ENCODE measurements at regions not wholly inside any gene's neighbourhood (a gene's known extent, or its start where the extent isn't known, plus 50 kb on each side); places are given as distances from the start of the nearest gene placed in this dataset.

GRCh38 chr2:550860-551567, 126.2 kb downstream of the TMEM18 start:
- no peak for DNase-seq (ENCODE audit: low read depth in 2 of 2)

- no peak for DNase-seq (ENCODE audit: low read depth in 2 of 2)
These were observed 131.2 kb downstream of the TMEM18 start for GRCh38 chr2:545711-546650.

- no peak for DNase-seq (ENCODE audit: low read depth in 2 of 2)
These were observed 132.0 kb downstream of the TMEM18 start for GRCh38 chr2:545228-545627.

- DNase-seq (ENCODE audit: low read depth in 2 of 2), result no peak
These were observed 138.6 kb downstream of the TMEM18 start for GRCh38 chr2:538646-539045.

- no peak for DNase-seq (ENCODE audit: low read depth in 2 of 2)
These were observed 142.0 kb downstream of the TMEM18 start for GRCh38 chr2:535222-535621.

- no peak for DNase-seq (ENCODE audit: low read depth in 2 of 2)
These were observed 147.4 kb downstream of the TMEM18 start for GRCh38 chr2:529852-530251.

- DNase-seq (ENCODE audit: low read depth in 2 of 2), result no peak
These were observed 147.8 kb downstream of the TMEM18 start for GRCh38 chr2:529424-529823.

GRCh38 chr2:527581-527980, 149.6 kb downstream of the TMEM18 start:
- DNase-seq (ENCODE audit: low read depth in 2 of 2), result no peak

- DNase-seq (ENCODE audit: low read depth in 2 of 2), result no peak
These were observed 150.3 kb downstream of the TMEM18 start for GRCh38 chr2:526918-527317.

- DNase-seq (ENCODE audit: low read depth in 2 of 2), result no peak
These were observed 151.6 kb downstream of the TMEM18 start for GRCh38 chr2:525611-526010.

- no peak for DNase-seq (ENCODE audit: low read depth in 2 of 2)
These were observed 152.2 kb downstream of the TMEM18 start for GRCh38 chr2:525021-525420.

GRCh38 chr2:524442-524841, 152.8 kb downstream of the TMEM18 start:
- no peak for DNase-seq (ENCODE audit: low read depth in 2 of 2)

- no peak for DNase-seq (ENCODE audit: low read depth in 2 of 2)
These were observed 153.4 kb downstream of the TMEM18 start for GRCh38 chr2:523698-524270.

- no peak for DNase-seq (ENCODE audit: low read depth in 2 of 2)
These were observed 154.4 kb downstream of the TMEM18 start for GRCh38 chr2:522776-523175.

- no peak for DNase-seq (ENCODE audit: low read depth in 2 of 2)
These were observed 155.2 kb downstream of the TMEM18 start for GRCh38 chr2:521853-522530.

GRCh38 chr2:520663-521340, 156.4 kb downstream of the TMEM18 start:
- no peak for DNase-seq (ENCODE audit: low read depth in 2 of 2)

GRCh38 chr2:516944-517343, 160.3 kb downstream of the TMEM18 start:
- no peak for DNase-seq (ENCODE audit: low read depth in 2 of 2)

- no peak for DNase-seq (ENCODE audit: low read depth in 2 of 2)
These were observed 161.1 kb downstream of the TMEM18 start for GRCh38 chr2:516131-516530.

- no peak for DNase-seq (ENCODE audit: low read depth in 2 of 2)
These were observed 161.6 kb downstream of the TMEM18 start for GRCh38 chr2:515441-516127.

- DNase-seq (ENCODE audit: low read depth in 2 of 2), result no peak
These were observed 163.1 kb downstream of the TMEM18 start for GRCh38 chr2:513981-514706.

Data from stimulated activated CD4-positive, alpha-beta T cell treated with anti-CD3 and anti-CD28 coated beads, Interleukin-12 subunit alpha, Interleukin-12 subunit beta, amount 100 ng/mL, for 24 hours (primary cell).